MG63 (cell line): ENCODE measurements at regions not wholly inside any gene's neighbourhood (a gene's known extent, or its start where the extent isn't known, plus 50 kb on each side); places are given as distances from the start of the nearest gene placed in this dataset.

ENCODE experiments used
- DNase-seq: peaks from one replicate; pipeline ENCODE4 v3.0.0-alpha.2; 2020
- H3K27me3 ChIP-seq: fragments of 250-450 bp; sonication (Bioruptor Pico); 2 replicates; pipeline ENCODE4 v1.5.1; 2020; ENCODE audit warnings: mild to moderate bottlenecking, moderate library complexity
- H3K36me3 ChIP-seq: fragments of 250-450 bp; sonication (Bioruptor Pico); 2 replicates; pipeline ENCODE4 v1.5.1; 2020; ENCODE audit warnings: mild to moderate bottlenecking, moderate library complexity
- H3K4me3 ChIP-seq: fragments of 250-450 bp; sonication (Bioruptor Pico); 2 replicates; pipeline ENCODE4 v1.5.1; 2020; ENCODE audit warnings: mild to moderate bottlenecking, moderate library complexity
- H3K9me3 ChIP-seq: fragments of 250-450 bp; sonication (Bioruptor Pico); 2 replicates; pipeline ENCODE4 v1.5.1; 2020; ENCODE audit warnings: mild to moderate bottlenecking, moderate library complexity

GRCh38 chr3:55235416-55235815 is 251.7 kb downstream of the WNT5A start:
- no peaks in the 10 kb centered on the region for H3K9me3 ChIP-seq
- no peaks in the 10 kb centered on the region for H3K27me3 ChIP-seq
- no peaks in the 10 kb centered on the region for H3K36me3 ChIP-seq
- no peak for DNase-seq
- no peak overlapping the region for H3K4me3 ChIP-seq

DNA sequence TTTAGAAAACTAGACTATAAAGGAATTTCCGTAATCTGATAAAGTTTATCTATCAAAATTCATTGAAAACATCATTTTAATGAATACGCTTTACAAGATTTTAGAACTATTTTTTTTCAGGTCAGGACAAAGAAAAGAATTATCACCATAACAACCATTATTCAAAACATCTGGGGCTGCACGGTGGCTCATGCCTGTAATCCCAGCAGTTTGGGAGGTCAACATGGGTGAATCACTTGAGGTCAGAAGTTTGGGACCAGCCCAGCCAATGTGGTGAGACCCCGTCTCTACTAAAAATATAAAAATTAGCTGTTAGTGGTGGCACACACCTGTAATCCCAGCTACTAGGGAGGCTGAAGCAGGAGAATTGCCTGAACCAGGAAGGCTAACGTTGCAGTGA is 260.4 kb downstream of the WNT5A start:
- no peak overlapping the region for H3K4me3 ChIP-seq
- no peaks in the 10 kb centered on the region for H3K27me3 ChIP-seq
- DNase-seq: no peak
- no peaks in the 10 kb centered on the region for H3K36me3 ChIP-seq
- no peaks in the 10 kb centered on the region for H3K9me3 ChIP-seq

- Histone ChIP-seq H3K9me3 (0 out of 2 replicates have a peak, but pooled peaks cover 4% of the 10 kb centered on the region), H3K36me3 (no peaks in the 10 kb centered on the region), H3K27me3 (no peaks in the 10 kb centered on the region), H3K4me3 (no peak overlapping the region)
- no peak for DNase-seq
Observed at GRCh38 chr3:55218577-55218976, 268.5 kb downstream of the WNT5A start.

DNA sequence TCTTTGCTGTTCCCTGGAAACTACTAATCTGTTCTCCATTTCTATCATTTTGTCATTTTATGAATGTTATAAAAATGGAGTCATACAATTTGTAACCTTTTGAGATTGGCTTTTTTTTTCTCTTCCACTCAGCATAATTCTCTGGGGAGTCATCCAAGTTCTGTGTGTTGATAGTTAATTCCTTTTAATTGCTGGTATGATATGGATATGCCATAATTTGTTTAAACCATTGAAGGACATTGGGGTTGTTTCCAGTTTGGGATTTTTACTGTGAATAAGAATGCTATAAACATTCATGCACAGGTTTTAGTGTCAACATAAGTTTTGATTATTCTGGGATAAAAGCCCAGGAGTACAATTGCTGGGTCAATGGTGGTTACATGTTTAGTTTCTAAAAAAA is 279.4 kb downstream of the WNT5A start:
- Histone ChIP-seq H3K36me3 (no peaks in the 10 kb centered on the region), H3K4me3 (no peak overlapping the region), H3K27me3 (no peaks in the 10 kb centered on the region), H3K9me3 (no peaks in the 10 kb centered on the region)
- no peak for DNase-seq

DNA sequence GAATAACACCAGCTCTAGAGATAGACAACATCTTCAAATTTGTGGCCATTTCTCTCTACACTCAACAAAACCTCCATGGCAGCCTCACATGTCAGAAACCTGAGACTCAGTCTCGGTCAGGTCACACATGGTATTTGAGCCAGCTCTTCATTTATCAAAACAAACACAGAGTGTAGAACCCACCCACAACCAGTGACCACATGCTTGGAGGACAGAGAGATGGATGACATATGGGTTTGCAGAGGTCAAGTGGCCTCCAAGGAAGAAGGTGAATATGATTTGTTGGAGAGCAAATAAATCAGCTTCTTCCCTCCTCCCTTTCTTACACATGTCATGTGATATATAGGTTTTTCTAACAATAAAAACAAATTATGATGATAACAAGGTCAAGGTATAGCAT is 278.1 kb upstream of the LRTM1 start:
- no peaks in the 10 kb centered on the region for H3K36me3 ChIP-seq
- no peak overlapping the region for H3K4me3 ChIP-seq
- no peaks in the 10 kb centered on the region for H3K9me3 ChIP-seq
- no peaks in the 10 kb centered on the region for H3K27me3 ChIP-seq
- DNase-seq: no peak

GRCh38 chr3:55204417-55204816 is 276.6 kb upstream of the LRTM1 start:
- DNase-seq: no peak
- Histone ChIP-seq H3K9me3 (no peaks in the 10 kb centered on the region), H3K27me3 (no peaks in the 10 kb centered on the region), H3K4me3 (no peak overlapping the region), H3K36me3 (no peaks in the 10 kb centered on the region)

DNA sequence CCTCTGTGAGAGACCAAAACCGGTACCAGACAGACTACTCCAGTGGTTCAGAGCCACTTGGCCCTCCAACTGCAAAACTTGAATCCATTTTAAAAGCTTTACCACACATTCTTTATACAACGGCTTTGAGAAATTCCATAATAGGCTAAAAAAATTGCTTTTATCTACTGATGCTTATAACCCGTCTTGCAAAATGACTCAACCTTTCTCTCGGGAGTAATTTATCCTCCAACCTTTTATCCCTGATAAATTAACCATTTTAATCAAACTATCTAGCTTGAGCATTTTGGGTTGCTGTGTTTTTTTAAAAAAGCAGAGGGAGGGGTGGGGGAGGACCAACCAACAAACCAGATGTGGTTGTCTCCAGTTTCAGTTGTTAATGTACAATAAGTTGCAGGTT is 275.7 kb upstream of the LRTM1 start:
- no peaks in the 10 kb centered on the region for H3K27me3 ChIP-seq
- no peak overlapping the region for H3K4me3 ChIP-seq
- no peaks in the 10 kb centered on the region for H3K36me3 ChIP-seq
- H3K9me3 ChIP-seq: no peaks in the 10 kb centered on the region
- DNase-seq: no peak

DNA sequence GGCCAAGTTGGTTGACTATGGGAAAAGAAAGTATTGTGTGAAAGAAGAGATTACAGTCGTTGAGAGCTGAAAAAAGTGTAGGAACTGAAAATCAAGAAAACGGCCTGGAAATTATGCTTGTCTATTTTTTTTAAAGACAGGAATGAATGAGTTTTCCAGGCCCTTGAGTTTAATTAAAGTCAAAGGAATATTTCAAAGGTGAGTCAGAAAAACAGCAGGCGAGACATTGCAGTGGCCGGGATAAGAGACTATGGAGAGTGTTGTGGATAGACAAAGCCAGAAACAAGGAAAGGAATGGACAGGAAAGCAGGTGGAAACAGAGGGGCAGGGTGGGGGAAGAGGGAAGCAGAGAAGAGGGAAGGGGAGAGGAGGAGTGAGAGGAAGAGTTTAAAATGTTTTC is 275.1 kb upstream of the LRTM1 start:
- Histone ChIP-seq H3K4me3 (no peak overlapping the region), H3K36me3 (no peaks in the 10 kb centered on the region), H3K9me3 (no peaks in the 10 kb centered on the region), H3K27me3 (no peaks in the 10 kb centered on the region)
- no peak for DNase-seq

- no peaks in the 10 kb centered on the region for H3K27me3 ChIP-seq
- H3K36me3 ChIP-seq: no peaks in the 10 kb centered on the region
- DNase-seq: no peak
- no peaks in the 10 kb centered on the region for H3K9me3 ChIP-seq
- no peak overlapping the region for H3K4me3 ChIP-seq
Observed at GRCh38 chr3:55202326-55202725, 274.5 kb upstream of the LRTM1 start.

- Histone ChIP-seq H3K4me3 (no peak overlapping the region), H3K9me3 (no peaks in the 10 kb centered on the region), H3K36me3 (no peaks in the 10 kb centered on the region), H3K27me3 (no peaks in the 10 kb centered on the region)
- DNase-seq: no peak
Observed at GRCh38 chr3:55201779-55202178, 273.9 kb upstream of the LRTM1 start.

GRCh38 chr3:55200906-55201305 is 273.0 kb upstream of the LRTM1 start:
- Histone ChIP-seq H3K36me3 (no peaks in the 10 kb centered on the region), H3K27me3 (no peaks in the 10 kb centered on the region), H3K4me3 (no peak overlapping the region), H3K9me3 (no peaks in the 10 kb centered on the region)
- DNase-seq: no peak

GRCh38 chr3:55198554-55198953 is 270.7 kb upstream of the LRTM1 start:
- Histone ChIP-seq H3K27me3 (no peaks in the 10 kb centered on the region), H3K9me3 (no peaks in the 10 kb centered on the region), H3K4me3 (no peak overlapping the region), H3K36me3 (no peaks in the 10 kb centered on the region)
- peak; percentile 37 for DNase-seq

DNA sequence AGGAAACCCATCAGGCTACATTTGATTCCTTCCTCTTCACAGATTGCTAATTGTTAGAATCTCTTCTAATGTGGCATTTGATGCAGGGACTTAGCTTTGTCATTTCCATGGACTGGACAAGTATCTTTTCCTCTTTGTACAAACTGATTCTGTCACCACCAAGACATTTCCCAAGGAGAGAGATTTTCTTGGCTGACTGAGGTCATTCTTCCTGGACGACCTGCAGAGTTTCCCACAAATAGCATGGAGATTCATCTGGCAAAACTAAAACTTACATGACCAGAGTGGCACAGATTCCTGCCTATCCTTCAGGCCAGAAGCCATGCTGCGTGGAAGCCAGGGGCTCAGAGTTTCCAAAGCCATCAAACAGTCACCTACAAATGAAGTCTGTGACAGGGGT is 269.2 kb upstream of the LRTM1 start:
- DNase-seq: no peak
- H3K9me3 ChIP-seq: no peaks in the 10 kb centered on the region
- no peak overlapping the region for H3K4me3 ChIP-seq
- H3K36me3 ChIP-seq: no peaks in the 10 kb centered on the region
- H3K27me3 ChIP-seq: no peaks in the 10 kb centered on the region

- DNase-seq: no peak
- Histone ChIP-seq H3K36me3 (no peaks in the 10 kb centered on the region), H3K9me3 (no peaks in the 10 kb centered on the region), H3K4me3 (no peak overlapping the region), H3K27me3 (no peaks in the 10 kb centered on the region)
Observed at GRCh38 chr3:55196495-55196894, 268.6 kb upstream of the LRTM1 start.

GRCh38 chr3:55194376-55194775 is 266.5 kb upstream of the LRTM1 start:
- Histone ChIP-seq H3K4me3 (no peak overlapping the region), H3K36me3 (no peaks in the 10 kb centered on the region), H3K9me3 (no peaks in the 10 kb centered on the region), H3K27me3 (no peaks in the 10 kb centered on the region)
- DNase-seq: no peak

DNA sequence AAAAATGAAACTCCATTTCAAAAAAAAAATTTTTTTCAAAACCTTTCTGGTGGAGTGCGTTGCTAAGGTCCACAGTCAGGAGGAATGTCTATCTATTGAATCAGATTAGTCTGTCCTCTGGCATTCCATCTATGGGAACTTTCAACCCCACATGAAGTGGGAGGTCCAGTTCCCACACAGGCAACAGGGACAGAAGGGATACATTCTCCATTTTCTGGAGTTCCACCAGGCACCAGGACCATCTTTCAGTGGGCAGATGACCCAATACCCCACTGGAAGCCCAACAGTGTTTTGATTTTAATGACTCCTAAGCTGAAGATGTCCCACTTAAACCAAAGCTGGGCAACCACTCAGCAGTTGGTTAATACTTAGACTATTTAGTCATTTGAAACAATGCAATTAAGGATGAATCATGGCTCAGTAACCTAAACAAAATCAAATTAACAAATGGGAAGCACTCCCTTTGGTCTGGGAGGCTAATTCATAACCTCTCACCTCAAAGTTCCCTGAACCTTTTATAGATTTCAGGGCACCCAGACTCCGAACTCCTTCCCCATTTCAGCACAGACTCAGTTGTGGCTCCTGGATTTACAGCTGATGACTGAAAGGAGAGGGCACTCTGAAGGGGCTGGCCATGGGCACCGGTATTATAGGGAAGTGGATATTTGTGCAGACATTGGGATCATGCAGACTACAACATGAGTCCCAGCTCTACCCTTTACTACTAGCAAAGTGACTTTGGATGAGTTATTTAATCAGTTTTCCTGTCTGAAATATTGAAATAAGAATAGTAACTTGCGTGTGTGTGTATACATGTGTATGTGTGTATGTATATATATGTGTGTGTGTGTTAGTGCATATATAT is 264.3 kb upstream of the LRTM1 start:
- DNase-seq: peak; percentile 69
- Histone ChIP-seq H3K36me3 (no peaks in the 10 kb centered on the region), H3K4me3 (no peak overlapping the region), H3K27me3 (no peaks in the 10 kb centered on the region), H3K9me3 (no peaks in the 10 kb centered on the region)

- no peak for DNase-seq
- Histone ChIP-seq H3K4me3 (no peak overlapping the region), H3K27me3 (no peaks in the 10 kb centered on the region), H3K9me3 (no peaks in the 10 kb centered on the region), H3K36me3 (no peaks in the 10 kb centered on the region)
Observed at GRCh38 chr3:55190331-55190730, 262.5 kb upstream of the LRTM1 start.

- H3K4me3 ChIP-seq: no peak overlapping the region
- H3K9me3 ChIP-seq: no peaks in the 10 kb centered on the region
- no peak for DNase-seq
- H3K27me3 ChIP-seq: no peaks in the 10 kb centered on the region
- no peaks in the 10 kb centered on the region for H3K36me3 ChIP-seq
Observed at GRCh38 chr3:55189359-55189801, 261.5 kb upstream of the LRTM1 start.
